GM21526 (cell line): ENCODE measurements at regions not wholly inside any gene's neighbourhood (a gene's known extent, or its start where the extent isn't known, plus 50 kb on each side); places are given as distances from the start of the nearest gene placed in this dataset.
"Not testable (repeated sequence)": the region's sequence is repeated elsewhere in the genome, so short reads cannot be mapped to it uniquely, and the experiment has no call there.

ENCODE experiments used
- ATAC-seq: cut with Tn5 transposase; IDR thresholded peaks from one replicate; pipeline ENCODE4 v1.9.1; 2021; ENCODE audit warnings: moderate library complexity; ENCODE audit not compliant: unreplicated experiment, low FRiP score

GRCh38 chr18:22499421-22499820 lies 81.7 kb upstream of the CTAGE1 start:
- no peak for ATAC-seq

GRCh38 chr18:22503803-22504202 lies 86.1 kb upstream of the CTAGE1 start:
- ATAC-seq: no peak

- ATAC-seq: no peak
These were observed 86.7 kb upstream of the CTAGE1 start for GRCh38 chr18:22504251-22505030.

- ATAC-seq: no peak
These were observed 87.5 kb upstream of the CTAGE1 start for GRCh38 chr18:22505141-22505591.

GRCh38 chr18:22507055-22507454 lies 89.3 kb upstream of the CTAGE1 start:
- ATAC-seq: no peak

- no peak for ATAC-seq
These were observed 91.7 kb upstream of the CTAGE1 start for GRCh38 chr18:22509423-22509822.

- ATAC-seq: no peak
These were observed 93.0 kb upstream of the CTAGE1 start for GRCh38 chr18:22510697-22511096.

GRCh38 chr18:22513721-22514481 lies 96.2 kb upstream of the CTAGE1 start:
- ATAC-seq: no peak

GRCh38 chr18:22514655-22515054 lies 96.9 kb upstream of the CTAGE1 start:
- ATAC-seq: no peak

GRCh38 chr18:22515250-22515649 lies 97.5 kb upstream of the CTAGE1 start:
- no peak for ATAC-seq

GRCh38 chr18:22517356-22517755 lies 99.6 kb upstream of the CTAGE1 start:
- no peak for ATAC-seq

GRCh38 chr18:22521026-22521707 lies 103.5 kb upstream of the CTAGE1 start:
- no peak for ATAC-seq

GRCh38 chr18:22523481-22523880 lies 105.8 kb upstream of the CTAGE1 start:
- no peak for ATAC-seq

GRCh38 chr18:22524783-22525182 lies 107.1 kb upstream of the CTAGE1 start:
- no peak for ATAC-seq

- ATAC-seq: no peak
These were observed 107.6 kb upstream of the CTAGE1 start for GRCh38 chr18:22525313-22525712.

- ATAC-seq: no peak
These were observed 108.2 kb upstream of the CTAGE1 start for GRCh38 chr18:22525883-22526282.

GRCh38 chr18:22528291-22528690 lies 110.6 kb upstream of the CTAGE1 start:
- no peak for ATAC-seq

GRCh38 chr18:22534706-22535105 lies 117.0 kb upstream of the CTAGE1 start:
- not testable (repeated sequence) for ATAC-seq

- ATAC-seq: no peak
These were observed 118.8 kb upstream of the CTAGE1 start for GRCh38 chr18:22536558-22536957.

GRCh38 chr18:22538426-22538825 lies 120.7 kb upstream of the CTAGE1 start:
- ATAC-seq: no peak

- no peak for ATAC-seq
These were observed 121.5 kb upstream of the CTAGE1 start for GRCh38 chr18:22539051-22539765.
